WERI-Rb-1 (cell line): ENCODE measurements at regions not wholly inside any gene's neighbourhood (a gene's known extent, or its start where the extent isn't known, plus 50 kb on each side); places are given as distances from the start of the nearest gene placed in this dataset.
A peak's percentile ranks its signal among the peaks of the same experiment; 100 is the strongest.

Source experiments
- DNase-seq: peaks from one replicate; pipeline ENCODE4 v3.0.0-alpha.2; 2020
- H3K27ac ChIP-seq: fragments of 250-450 bp; sonication (Bioruptor Pico); 2 replicates; pipeline ENCODE4 v1.5.1; 2020; ENCODE audit warnings: mild to moderate bottlenecking, moderate library complexity
- H3K27me3 ChIP-seq: fragments of 250-450 bp; sonication (Bioruptor Pico); 2 replicates; pipeline ENCODE4 v1.5.1; 2021; ENCODE audit warnings: mild to moderate bottlenecking, low read depth, moderate library complexity; ENCODE audit not compliant: insufficient read depth, severe bottlenecking
- H3K36me3 ChIP-seq: fragments of 250-450 bp; sonication (Bioruptor Pico); 2 replicates; pipeline ENCODE4 v1.5.1; 2020; ENCODE audit warnings: mild to moderate bottlenecking, moderate library complexity
- H3K4me3 ChIP-seq: 2 replicates; pipeline ENCODE4 v1.5.1; 2011; ENCODE audit warnings: low read depth, mild to moderate bottlenecking, control low read depth, low read length
- H3K9me3 ChIP-seq: fragments of 250-450 bp; sonication (Bioruptor Pico); 2 replicates; pipeline ENCODE4 v1.5.1; 2021; ENCODE audit warnings: mild to moderate bottlenecking, moderate library complexity; ENCODE audit not compliant: severe bottlenecking
- TF ChIP-seq, protein P1 (sequence below): IDR thresholded peaks from 2 replicates; pipeline ENCODE4 v1.5.1; 2011; ENCODE audit warnings: low read depth, mild to moderate bottlenecking, control low read depth, inconsistent platforms, low read length

DNA sequence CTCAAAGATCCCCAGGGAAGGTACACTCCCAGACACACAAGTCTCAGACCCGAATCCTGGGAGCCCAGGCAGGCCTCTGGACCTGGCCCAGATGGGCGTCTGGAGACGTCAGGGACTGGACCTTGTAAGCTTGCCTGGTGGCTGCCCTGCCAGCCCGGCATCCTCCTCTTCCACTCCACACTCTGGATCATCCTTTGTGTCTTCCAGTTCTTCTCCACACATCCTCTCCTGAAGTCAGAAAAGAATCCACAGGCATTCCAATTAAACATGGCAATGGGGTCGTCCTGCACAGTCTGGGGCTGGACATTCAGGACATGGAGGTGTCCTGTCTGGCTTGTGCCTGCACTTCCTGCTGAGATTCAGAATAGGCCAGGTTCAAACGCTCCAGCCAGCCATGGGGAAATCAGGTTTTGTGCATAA lies 208.8 kb upstream of the IGF1R start:
- Histone ChIP-seq H3K4me3 (no peak overlapping the region), H3K27ac (no peak overlapping the region), H3K36me3 (no peaks in the 10 kb centered on the region), H3K9me3 (peaks cover 1% of the 10 kb centered on the region), H3K27me3 (peaks cover 86% of the 10 kb centered on the region)
- no peak for DNase-seq
- TF ChIP-seq, protein P1, sequence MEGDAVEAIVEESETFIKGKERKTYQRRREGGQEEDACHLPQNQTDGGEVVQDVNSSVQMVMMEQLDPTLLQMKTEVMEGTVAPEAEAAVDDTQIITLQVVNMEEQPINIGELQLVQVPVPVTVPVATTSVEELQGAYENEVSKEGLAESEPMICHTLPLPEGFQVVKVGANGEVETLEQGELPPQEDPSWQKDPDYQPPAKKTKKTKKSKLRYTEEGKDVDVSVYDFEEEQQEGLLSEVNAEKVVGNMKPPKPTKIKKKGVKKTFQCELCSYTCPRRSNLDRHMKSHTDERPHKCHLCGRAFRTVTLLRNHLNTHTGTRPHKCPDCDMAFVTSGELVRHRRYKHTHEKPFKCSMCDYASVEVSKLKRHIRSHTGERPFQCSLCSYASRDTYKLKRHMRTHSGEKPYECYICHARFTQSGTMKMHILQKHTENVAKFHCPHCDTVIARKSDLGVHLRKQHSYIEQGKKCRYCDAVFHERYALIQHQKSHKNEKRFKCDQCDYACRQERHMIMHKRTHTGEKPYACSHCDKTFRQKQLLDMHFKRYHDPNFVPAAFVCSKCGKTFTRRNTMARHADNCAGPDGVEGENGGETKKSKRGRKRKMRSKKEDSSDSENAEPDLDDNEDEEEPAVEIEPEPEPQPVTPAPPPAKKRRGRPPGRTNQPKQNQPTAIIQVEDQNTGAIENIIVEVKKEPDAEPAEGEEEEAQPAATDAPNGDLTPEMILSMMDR = no peak

DNA sequence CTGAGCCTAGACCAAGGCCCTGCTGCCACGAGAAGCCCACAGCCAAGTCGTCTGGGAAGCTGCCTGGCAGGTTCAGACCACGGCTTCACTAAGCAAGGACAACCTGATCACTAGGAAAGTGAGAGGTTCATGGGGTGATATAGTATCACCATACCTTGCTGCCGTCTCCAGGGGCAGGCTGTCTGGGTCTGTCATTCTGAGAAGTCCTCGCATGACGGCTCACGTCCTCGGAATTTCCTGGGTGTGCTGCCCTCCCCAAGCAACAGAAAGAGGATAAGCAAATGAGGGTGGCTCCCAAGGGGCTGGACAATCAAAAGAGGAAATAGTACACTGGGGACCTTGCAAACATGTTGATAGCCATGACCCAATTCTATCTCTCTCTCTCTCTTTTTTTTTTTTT lies 207.4 kb upstream of the IGF1R start:
- TF ChIP-seq, protein P1 = no peak
- Histone ChIP-seq H3K36me3 (no peaks in the 10 kb centered on the region), H3K4me3 (no peak overlapping the region), H3K27me3 (peaks cover 88% of the 10 kb centered on the region), H3K9me3 (no peaks in the 10 kb centered on the region), H3K27ac (no peak overlapping the region)
- no peak for DNase-seq

DNA sequence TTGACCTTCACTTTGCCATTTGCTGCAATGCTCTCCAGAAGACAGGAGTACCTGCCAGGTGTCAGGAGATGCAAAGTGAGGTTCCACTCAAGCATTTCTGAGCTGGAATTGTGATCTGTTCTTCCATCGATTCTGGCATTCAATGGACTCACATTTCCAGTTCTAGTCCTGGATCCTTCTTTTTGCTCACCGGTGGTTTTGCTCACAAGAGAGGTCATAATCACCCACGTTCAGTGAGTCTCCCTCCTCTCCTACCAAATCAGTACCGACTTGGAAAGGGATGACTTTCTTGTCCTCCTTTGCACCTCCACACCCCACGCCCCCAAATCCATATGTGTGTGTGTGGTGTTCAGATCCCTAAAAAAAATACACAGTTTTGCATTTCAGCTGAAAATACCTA lies 206.7 kb upstream of the IGF1R start:
- DNase-seq = no peak
- no peaks in the 10 kb centered on the region for H3K9me3 ChIP-seq
- H3K27me3 ChIP-seq = peaks cover 87% of the 10 kb centered on the region
- no peaks in the 10 kb centered on the region for H3K36me3 ChIP-seq
- H3K27ac ChIP-seq = no peak overlapping the region
- H3K4me3 ChIP-seq = no peak overlapping the region
- TF ChIP-seq, protein P1 = no peak

DNA sequence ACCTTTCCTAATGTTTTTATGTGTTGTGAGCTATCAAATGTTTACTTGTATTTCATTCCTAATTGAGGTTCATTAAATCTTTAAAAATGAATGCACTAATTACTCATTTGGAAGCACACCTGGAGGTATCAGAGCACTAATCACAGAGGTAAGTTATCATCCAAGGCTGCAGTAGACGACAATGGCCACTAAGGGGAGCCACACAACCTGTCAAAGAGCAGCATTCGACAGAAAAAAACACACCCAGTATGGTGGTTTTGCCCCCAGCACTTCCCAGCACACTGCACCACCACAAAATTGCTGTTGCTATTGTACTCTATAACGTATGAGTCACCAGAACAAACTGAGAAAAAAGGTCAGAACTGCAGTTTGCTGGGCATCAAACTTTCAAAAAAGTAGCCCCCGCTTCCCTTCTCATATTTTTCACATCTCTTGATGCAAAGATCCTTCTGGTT lies 205.9 kb upstream of the IGF1R start:
- Histone ChIP-seq H3K27me3 (peaks cover 86% of the 10 kb centered on the region), H3K9me3 (no peaks in the 10 kb centered on the region), H3K36me3 (no peaks in the 10 kb centered on the region), H3K4me3 (no peak overlapping the region), H3K27ac (no peak overlapping the region)
- DNase-seq = peak; percentile 51
- TF ChIP-seq, protein P1 = peak; percentile 73

DNA sequence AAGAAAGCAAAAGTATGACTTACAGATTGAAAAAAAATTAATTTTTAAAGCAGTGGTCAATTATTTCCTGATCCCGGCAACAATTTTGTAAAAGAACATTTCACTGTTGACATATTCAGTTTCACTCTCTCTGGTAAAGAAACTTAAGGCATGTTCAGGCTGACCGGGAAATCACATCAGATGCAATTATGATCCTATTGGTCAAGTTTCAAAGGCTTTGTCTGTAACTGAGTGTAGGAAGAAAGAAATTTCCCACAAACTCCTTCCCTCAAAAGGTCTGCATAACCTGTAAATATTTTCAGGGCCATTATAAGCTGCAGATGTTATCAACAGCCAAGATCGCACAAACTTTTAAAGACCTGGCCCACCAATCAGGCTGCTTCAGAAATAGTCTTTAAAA lies 205.4 kb upstream of the IGF1R start:
- no peaks in the 10 kb centered on the region for H3K36me3 ChIP-seq
- H3K4me3 ChIP-seq = no peak overlapping the region
- no peak for DNase-seq
- H3K27ac ChIP-seq = no peak overlapping the region
- H3K27me3 ChIP-seq = peaks cover 90% of the 10 kb centered on the region
- no peaks in the 10 kb centered on the region for H3K9me3 ChIP-seq
- TF ChIP-seq, protein P1 = no peak

DNA sequence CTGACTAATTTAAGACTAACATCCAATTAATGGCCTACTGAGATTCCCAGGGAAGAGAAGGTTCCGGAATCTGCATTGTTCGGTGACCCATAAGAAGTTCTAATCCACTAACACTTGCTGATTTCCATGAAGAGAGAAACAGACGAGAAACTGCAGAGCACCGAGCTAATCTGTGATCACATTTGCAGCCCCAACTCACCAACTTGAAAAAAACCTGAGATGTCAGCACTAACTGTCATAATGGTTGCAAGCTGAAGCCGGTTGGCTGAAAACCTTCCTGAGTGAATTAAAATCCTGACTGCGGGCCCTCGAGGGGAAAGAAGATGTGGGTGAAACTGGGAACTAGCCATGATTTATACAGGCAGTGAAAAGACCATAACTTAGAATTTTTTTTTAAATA lies 204.8 kb upstream of the IGF1R start:
- Histone ChIP-seq H3K4me3 (no peak overlapping the region), H3K9me3 (peaks cover 2% of the 10 kb centered on the region), H3K36me3 (no peaks in the 10 kb centered on the region), H3K27ac (no peak overlapping the region), H3K27me3 (peaks cover 90% of the 10 kb centered on the region)
- no peak for DNase-seq
- TF ChIP-seq, protein P1 = no peak
